Cardiac septum (tissue), 1 donor: ENCODE measurements at regions not wholly inside any gene's neighbourhood (a gene's known extent, or its start where the extent isn't known, plus 50 kb on each side); places are given as distances from the start of the nearest gene placed in this dataset.

Experiments
- DNase-seq: peaks from one replicate; pipeline ENCODE4 v3.0.0-alpha.2; 2020; ENCODE audit warnings: low spot score
- intact Hi-C: fragments of 100-400 bp; cut with DNase I; formaldehyde crosslinking; loops from one replicate; pipeline ENCODE4 v1.14.0; 2022
- donor health status: DM: no; HTN: no; CAD: no.

GRCh38 chr1:222373831-222374602 is 173.9 kb downstream of the HHIPL2 start:
- intact Hi-C loops = no loop called here
- DNase-seq = no peak

- intact Hi-C loops = no loop called here
- no peak for DNase-seq
Measured at GRCh38 chr1:222373216-222373615, 174.7 kb downstream of the HHIPL2 start.

- intact Hi-C loops = no loop called here
- no peak for DNase-seq
Measured at GRCh38 chr1:222372221-222372620, 175.7 kb downstream of the HHIPL2 start.

- intact Hi-C loops = no loop called here
Measured at GRCh38 chr1:222370913-222371675, 176.8 kb downstream of the HHIPL2 start.

GRCh38 chr1:222370081-222370912 is 177.6 kb downstream of the HHIPL2 start:
- no peak for DNase-seq
- intact Hi-C loops = no loop called here

More at GRCh38 chr1:222370913-222371675, 176.8 kb downstream of the HHIPL2 start:
- DNase-seq = no peak

GRCh38 chr1:222369148-222369547 is 178.8 kb downstream of the HHIPL2 start:
- intact Hi-C loops = no loop called here
- no peak for DNase-seq

- no peak for DNase-seq
- intact Hi-C loops = no loop called here
Measured at GRCh38 chr1:222358100-222358499, 189.8 kb downstream of the HHIPL2 start.

GRCh38 chr1:222357252-222357651 is 190.7 kb downstream of the HHIPL2 start:
- intact Hi-C loops = no loop called here
- DNase-seq = no peak

- DNase-seq = no peak
- intact Hi-C loops = no loop called here
Measured at GRCh38 chr1:222347627-222348026, 200.3 kb downstream of the HHIPL2 start.

- intact Hi-C loops = no loop called here
- DNase-seq = no peak
Measured at GRCh38 chr1:222346955-222347354, 200.9 kb downstream of the HHIPL2 start.

GRCh38 chr1:222339376-222339947 is 208.4 kb downstream of the HHIPL2 start:
- DNase-seq = no peak
- intact Hi-C loops = no loop called here

GRCh38 chr1:222335586-222335985 is 212.3 kb downstream of the HHIPL2 start:
- intact Hi-C loops = no loop called here

GRCh38 chr1:222334026-222334680 is 213.8 kb downstream of the HHIPL2 start:
- no peak for DNase-seq
- intact Hi-C loops = no loop called here

More at GRCh38 chr1:222335586-222335985, 212.3 kb downstream of the HHIPL2 start:
- no peak for DNase-seq

GRCh38 chr1:222331765-222332164 is 216.1 kb downstream of the HHIPL2 start:
- intact Hi-C loops = no loop called here
- no peak for DNase-seq

GRCh38 chr1:222331340-222331739 is 216.6 kb downstream of the HHIPL2 start:
- DNase-seq = no peak
- intact Hi-C loops = no loop called here

GRCh38 chr1:222329493-222330045 is 218.3 kb downstream of the HHIPL2 start:
- intact Hi-C loops = no loop called here
- DNase-seq = no peak

- DNase-seq = no peak
- intact Hi-C loops = no loop called here
Measured at GRCh38 chr1:222326710-222327036, 221.2 kb downstream of the HHIPL2 start.

- intact Hi-C loops = no loop called here
- DNase-seq = no peak
Measured at GRCh38 chr1:222326006-222326709, 221.7 kb downstream of the HHIPL2 start.

- intact Hi-C loops = no loop called here
- no peak for DNase-seq
Measured at GRCh38 chr1:222325506-222325905, 222.4 kb downstream of the HHIPL2 start.
